ENCODE measurements at regions not wholly inside any gene's neighbourhood (a gene's known extent, or its start where the extent isn't known, plus 50 kb on each side); places are given as distances from the start of the nearest gene placed in this dataset.

GRCh38 chr9:16954040-16954439 is 83.6 kb upstream of the BNC2 start:
- Histone ChIP-seq H3K4me1 (no peaks in the 10 kb centered on the region), H3K9me3 (no peaks in the 10 kb centered on the region), H3K4me3 (no peak overlapping the region), H3K36me3 (no peaks in the 10 kb centered on the region), H3K27ac (no peak overlapping the region), H3K27me3 (no peaks in the 10 kb centered on the region)
- TF ChIP-seq CTCF (IDR thresholded peaks at IDR 0.05), result no peak
- intact Hi-C loops (cut with DNase I; ENCODE audit: low total_unique reads), result no loop called here
- DNase-seq, result no peak

- Histone ChIP-seq H3K27me3 (no peaks in the 10 kb centered on the region), H3K36me3 (no peaks in the 10 kb centered on the region), H3K27ac (no peak overlapping the region), H3K4me3 (no peak overlapping the region), H3K4me1 (no peaks in the 10 kb centered on the region), H3K9me3 (no peaks in the 10 kb centered on the region)
- intact Hi-C loops (cut with DNase I; ENCODE audit: low total_unique reads), result no loop called here
- DNase-seq, result no peak
- TF ChIP-seq CTCF (IDR thresholded peaks at IDR 0.05), result no peak
Measured at GRCh38 chr9:16951502-16951901, 81.0 kb upstream of the BNC2 start.

- Histone ChIP-seq H3K27ac (no peak overlapping the region), H3K4me3 (no peak overlapping the region), H3K4me1 (no peaks in the 10 kb centered on the region), H3K27me3 (no peaks in the 10 kb centered on the region), H3K9me3 (no peaks in the 10 kb centered on the region), H3K36me3 (no peaks in the 10 kb centered on the region)
- TF ChIP-seq CTCF (IDR thresholded peaks at IDR 0.05), result no peak
- DNase-seq, result no peak
- intact Hi-C loops (cut with DNase I; ENCODE audit: low total_unique reads), result no loop called here
Measured at GRCh38 chr9:16950051-16950450, 79.6 kb upstream of the BNC2 start.

GRCh38 chr9:16930578-16930977 is 60.1 kb upstream of the BNC2 start:
- no peak for TF ChIP-seq CTCF (IDR thresholded peaks at IDR 0.05)
- intact Hi-C loops (cut with DNase I; ENCODE audit: low total_unique reads), result no loop called here
- Histone ChIP-seq H3K4me3 (no peak overlapping the region), H3K27me3 (no peaks in the 10 kb centered on the region), H3K27ac (no peak overlapping the region), H3K9me3 (no peaks in the 10 kb centered on the region), H3K36me3 (no peaks in the 10 kb centered on the region), H3K4me1 (no peaks in the 10 kb centered on the region)
- DNase-seq, result no peak

GRCh38 chr9:16928179-16928945 is 57.9 kb upstream of the BNC2 start:
- Histone ChIP-seq H3K4me3 (no peak overlapping the region), H3K27me3 (no peaks in the 10 kb centered on the region), H3K36me3 (no peaks in the 10 kb centered on the region), H3K27ac (no peak overlapping the region), H3K4me1 (no peaks in the 10 kb centered on the region), H3K9me3 (no peaks in the 10 kb centered on the region)
- no peak for TF ChIP-seq CTCF (IDR thresholded peaks at IDR 0.05)
- intact Hi-C loops (cut with DNase I; ENCODE audit: low total_unique reads), result no loop called here
- DNase-seq, result no peak

- TF ChIP-seq CTCF (IDR thresholded peaks at IDR 0.05), result no peak
- H3K27ac ChIP-seq, result no peak overlapping the region
- no peaks in the 10 kb centered on the region for H3K4me1 ChIP-seq
- intact Hi-C loops (cut with DNase I; ENCODE audit: low total_unique reads), result no loop called here
- H3K27me3 ChIP-seq, result no peaks in the 10 kb centered on the region
- no peaks in the 10 kb centered on the region for H3K9me3 ChIP-seq
- no peaks in the 10 kb centered on the region for H3K36me3 ChIP-seq
- no peak overlapping the region for H3K4me3 ChIP-seq
- DNase-seq, result no peak
Measured at GRCh38 chr9:16925426-16925825, 55.0 kb upstream of the BNC2 start.
